ENCODE measurements at regions not wholly inside any gene's neighbourhood (a gene's known extent, or its start where the extent isn't known, plus 50 kb on each side); places are given as distances from the start of the nearest gene placed in this dataset.

- TF ChIP-seq ZBTB40 (IDR thresholded peaks at IDR 0.05) (no peak), ZBTB40 (CRISPR knock-in tag; IDR thresholded peaks at IDR 0.05) (no peak), HMG20A (CRISPR knock-in tag; IDR thresholded peaks at IDR 0.05; ENCODE audit: borderline replicate concordance) (no peak), ZNF513 (CRISPR knock-in tag; conservative IDR thresholded peaks at IDR 0.05) (no peak), NCOR1 (IDR thresholded peaks at IDR 0.05; ENCODE audit: borderline replicate concordance, low read length) (no peak), CAMTA2 (CRISPR knock-in tag; IDR thresholded peaks at IDR 0.05; ENCODE audit: borderline replicate concordance) (no peak), ZNF576 (CRISPR knock-in tag; IDR thresholded peaks at IDR 0.05) (no peak), RFX5 (IDR thresholded peaks at IDR 0.05; ENCODE audit: low read depth, low read length) (no peak)
Observed at GRCh38 chr2:134788417-134788816, 50.0 kb upstream of the ACMSD start (continued).
